T-helper 22 cell (primary cell): ENCODE measurements at regions not wholly inside any gene's neighbourhood (a gene's known extent, or its start where the extent isn't known, plus 50 kb on each side); places are given as distances from the start of the nearest gene placed in this dataset.

ENCODE experiments used
- DNase-seq: peaks from one replicate; pipeline ENCODE4 v3.0.0-alpha.2; 2020; ENCODE audit warnings: low read depth

DNA sequence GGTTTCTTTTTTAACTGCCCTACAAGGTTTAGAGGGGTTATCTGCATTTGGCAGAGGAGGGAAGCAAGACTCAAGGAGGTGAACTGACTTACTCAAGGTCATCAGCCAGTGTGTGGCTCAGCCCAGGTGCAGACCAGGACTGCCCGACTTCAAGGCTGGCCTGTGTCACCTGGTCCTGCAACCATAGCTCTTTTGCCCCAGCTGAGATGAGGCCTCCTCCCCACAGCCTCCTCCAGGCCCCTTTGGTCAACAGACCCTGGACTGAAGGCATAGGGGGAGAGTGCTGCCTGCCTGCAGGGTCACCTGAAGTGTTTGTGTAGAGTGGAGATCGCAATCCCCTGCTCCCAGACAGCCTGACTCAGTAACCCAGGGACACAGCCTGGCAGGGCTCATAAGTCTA, 168.5 kb upstream of the GLI2 start:
- DNase-seq, result no peak

DNA sequence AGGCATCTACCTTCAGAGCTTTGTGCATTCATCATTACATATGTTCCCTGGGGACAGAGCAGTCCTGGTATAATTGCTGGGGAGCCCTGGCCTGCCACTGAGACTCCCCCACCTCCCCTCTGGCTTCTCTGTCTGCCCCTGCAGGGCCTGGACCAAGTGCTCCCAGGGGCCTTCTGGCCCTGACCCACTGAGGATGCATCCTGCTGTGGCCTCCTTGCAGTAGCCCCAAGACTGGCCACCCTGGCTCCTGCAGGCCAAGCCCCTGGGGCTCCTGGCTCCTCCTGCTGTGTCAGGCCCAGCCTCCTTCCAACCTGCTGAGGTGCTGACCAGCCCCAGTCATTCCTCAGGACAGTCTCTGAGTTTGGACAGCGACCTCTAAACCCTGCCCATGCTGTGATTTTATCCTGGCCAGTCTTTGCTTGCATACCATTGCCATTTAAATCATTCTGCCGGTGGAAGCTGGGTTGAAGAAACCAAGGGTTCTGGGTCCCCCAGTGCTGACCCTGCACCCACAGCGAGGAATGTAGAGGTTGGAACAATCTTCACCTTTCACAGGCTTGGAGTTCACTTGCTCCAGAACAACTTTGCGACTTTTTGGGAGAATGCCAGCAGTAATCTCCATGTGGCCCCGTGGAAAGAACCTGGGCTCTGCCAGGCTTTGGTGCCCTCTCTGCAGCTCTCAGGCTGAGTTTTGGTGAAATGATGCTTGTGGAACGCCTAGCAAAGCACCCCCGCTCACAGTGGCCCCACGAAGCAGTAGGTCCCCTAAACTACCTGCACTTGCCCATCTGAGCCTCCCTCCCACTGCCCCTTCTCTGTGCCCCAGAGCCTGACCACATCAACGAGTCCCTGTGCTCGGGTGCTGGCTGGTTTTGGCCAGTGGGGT, 167.3 kb upstream of the GLI2 start:
- DNase-seq, result no peak

DNA sequence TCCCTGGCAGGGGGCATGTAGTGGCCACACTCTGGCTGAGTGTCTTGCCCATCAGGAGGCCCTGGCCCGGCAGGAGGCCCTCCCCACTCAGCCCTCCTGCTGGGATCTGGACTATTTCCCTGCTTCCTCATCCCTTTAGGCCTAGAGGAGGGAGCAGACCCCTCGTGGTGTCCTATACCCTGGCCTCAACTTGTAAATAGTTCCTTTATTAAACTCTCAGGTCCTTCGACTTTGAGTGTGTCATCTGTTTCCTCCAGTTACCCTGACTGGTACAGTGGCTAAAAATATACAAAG, 166.7 kb upstream of the GLI2 start:
- no peak for DNase-seq

DNA sequence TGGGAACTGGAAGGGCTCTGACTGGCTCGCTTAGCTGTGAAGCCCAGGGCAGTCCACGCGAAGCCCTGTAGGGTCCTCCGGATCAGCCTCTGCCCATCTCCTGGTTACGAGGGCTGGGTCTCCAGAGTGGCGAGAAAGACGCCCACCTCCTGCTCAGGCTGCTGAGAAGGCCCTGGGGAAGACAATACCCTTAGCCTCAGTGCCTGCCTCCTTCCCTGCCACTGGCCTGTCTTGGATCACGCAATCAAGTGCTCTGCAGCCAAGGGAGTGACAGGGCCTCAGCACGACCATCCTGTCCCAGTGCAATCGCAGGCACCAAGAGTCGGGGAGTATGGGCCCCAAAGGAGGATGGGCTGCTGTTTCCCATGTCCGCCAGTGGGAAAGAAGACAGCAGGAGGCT, 165.7 kb upstream of the GLI2 start:
- no peak for DNase-seq

DNA sequence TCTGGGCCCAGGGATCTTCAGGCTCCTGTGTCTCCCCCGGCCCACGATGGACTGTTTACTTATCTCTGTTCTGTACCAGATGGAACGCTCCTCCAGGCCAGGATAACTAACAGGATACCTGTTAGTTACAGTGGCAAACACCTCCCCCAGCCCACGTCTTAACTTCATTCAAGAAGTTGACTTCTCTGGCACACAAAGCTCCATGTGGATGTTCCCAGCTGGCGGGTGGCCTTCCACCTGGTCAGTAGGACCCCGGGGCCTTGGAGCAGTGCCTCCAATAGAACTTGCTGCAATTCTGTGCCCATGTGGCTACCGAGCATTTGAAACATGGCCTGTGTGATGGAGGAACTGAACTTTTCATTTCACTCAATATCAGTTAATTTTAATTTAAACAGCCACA, 165.1 kb upstream of the GLI2 start:
- DNase-seq, result no peak

DNA sequence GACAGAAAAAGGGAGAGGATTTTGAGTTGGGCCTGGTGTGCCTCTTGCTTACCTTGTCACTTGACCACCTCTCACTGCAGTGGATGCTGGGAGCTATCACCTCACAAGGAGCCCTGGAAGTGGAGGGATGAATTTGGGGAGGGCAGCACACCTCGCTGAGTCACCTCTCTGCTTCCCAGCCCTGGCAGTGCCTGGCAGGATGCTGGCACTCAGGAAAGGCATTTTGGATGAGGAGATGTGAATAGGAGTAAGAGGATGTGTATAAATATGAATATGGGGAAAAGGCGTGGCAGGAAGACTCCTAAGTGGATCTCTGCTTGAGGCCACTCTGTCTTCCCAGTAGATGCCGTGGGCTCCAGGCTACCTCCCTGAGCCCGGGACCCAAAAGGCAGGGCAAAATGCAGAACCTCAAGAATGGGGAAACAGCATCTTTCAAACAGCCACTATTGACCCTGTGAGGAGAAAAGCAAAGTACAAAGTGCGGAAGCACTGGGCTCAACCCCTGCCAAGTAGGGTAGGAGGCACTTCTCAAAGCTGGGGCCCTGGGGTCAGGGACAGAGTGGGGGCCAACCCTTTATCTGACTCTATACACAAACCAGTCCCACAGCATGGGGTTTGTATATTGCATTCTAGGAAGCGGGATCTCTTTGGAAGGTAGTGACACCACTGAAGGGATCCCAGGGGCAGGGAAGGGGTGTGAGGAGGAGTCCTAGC, 164.5 kb upstream of the GLI2 start:
- no peak for DNase-seq

DNA sequence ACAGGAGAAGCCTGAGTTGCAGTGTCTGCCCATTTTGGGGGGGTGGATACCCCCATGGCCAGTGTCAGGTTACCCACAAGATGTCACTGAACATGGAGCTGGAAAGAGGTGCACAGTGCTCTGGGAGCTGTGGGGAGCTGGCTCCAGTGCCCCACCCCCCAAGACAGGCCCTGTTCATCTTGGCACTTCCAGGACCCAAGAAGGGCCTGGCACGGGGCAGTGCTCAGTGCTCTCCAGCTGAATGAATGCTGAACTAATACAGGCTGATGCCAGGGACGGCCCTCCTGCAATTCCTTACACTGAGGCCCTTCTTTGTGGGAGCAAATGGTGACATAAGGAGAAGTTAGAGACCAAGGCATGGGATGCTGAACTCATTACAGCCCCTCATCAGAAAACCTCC, 163.4 kb upstream of the GLI2 start:
- DNase-seq, result no peak

DNA sequence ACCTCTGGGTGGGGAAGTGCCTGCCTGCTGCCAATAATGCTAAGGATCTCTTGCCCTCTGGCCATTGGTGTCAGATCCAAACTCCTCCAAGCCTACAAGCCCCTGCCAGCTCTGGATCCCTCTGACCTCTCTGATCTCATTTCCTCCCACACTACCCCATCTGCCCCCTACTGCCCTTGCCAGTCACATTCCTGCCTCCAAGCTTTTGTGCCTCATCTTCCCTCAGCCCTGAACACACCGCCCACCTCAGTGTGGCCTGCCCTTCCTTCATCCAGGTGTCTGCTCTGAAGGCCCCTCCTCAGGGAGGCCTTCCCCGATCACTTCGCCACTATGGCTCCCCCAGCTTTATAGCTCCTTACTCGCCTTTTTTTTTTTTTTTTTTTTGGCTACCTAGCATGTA, 161.0 kb upstream of the GLI2 start:
- DNase-seq, result no peak

DNA sequence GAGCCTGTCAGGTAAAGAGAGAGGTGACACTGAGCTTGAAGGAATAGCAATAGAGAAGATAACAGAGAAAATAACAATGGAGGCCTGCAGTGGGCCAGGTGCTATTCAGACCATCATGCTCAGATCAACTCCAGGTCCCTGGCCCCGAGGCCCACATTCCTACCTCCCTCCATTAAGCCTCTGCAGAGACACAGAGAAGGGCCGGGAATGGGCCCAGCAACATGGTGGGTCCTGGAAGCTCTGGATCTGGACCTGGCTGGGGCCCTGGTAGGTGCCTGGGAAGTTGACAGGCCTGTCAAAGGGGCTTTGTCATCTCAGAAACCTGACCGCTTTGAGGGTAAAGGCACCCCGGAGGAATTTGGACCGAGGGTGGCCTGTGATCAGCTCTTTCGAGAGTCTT, 159.7 kb upstream of the GLI2 start:
- no peak for DNase-seq

DNA sequence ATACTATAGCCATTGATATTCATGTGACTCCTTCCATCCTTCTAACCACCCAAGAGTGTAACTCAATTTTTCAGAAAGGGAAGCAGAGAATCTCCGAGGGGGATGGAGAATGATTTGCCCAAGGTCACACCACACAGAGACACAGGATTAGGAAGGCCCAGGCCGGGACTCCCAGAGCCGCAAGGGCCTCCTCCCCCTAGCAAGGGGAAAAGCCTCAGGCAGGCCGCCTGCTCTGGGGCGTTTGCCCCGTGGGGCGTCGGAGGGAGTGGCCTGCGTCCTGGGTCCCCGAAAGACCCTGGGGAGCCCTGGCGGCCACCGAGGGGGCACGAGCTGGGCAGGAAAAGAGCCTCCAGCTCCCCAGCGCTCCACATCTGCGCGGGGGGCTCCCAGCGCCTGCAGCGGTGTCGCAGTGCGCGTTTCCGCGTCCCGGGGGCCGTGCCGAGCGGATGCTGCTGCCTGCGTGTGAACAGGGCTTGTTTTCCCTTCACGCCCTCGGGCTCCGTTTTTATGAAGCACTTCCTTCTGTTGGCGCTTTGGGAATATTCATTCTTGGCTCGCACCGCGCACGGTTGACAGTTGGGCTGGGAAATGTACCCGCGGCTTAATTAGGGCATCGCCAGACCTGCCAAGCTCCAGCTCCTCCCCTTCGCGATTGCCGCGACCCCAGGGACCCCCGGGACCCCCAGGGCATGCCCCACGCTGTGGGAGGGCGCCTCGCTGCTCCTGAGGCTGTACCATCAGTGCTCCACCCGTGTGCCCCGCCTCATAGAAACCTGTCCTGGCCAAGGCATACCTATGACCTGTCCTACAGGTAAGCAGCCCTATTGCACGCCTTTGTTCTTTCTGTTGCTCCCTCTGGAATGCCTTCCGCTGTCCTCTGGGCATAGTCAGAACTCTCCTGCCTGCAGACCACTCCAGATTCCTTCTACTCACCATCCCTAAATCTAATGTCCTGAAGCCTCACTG, 158.9 kb upstream of the GLI2 start:
- DNase-seq, result no peak

DNA sequence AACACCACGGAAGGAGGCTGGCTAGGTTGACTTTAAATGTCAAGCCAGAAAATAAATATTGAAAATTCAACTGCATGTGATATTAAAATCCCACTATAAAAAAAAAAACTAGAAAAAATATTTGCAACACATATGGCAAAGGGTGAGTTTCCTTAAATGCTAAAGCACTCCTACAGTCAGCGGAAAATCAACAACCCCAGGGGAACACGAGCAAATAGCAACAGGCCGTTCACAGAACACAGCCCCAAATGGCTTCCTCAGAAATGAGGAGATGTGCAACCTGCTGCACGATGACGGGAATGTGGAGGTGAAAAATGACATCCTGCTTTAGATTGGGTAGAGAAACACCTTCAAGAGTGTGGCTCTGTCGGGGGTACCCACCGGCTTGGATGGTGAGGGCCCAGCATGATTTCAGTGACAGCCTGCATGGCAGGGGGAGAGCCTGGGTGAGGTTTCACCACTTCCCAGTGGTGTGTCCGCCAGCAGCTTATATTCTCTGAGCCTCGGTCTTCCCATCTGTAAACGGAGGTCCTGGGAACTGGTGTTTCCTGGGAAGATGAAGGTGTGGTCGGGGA, 157.9 kb upstream of the GLI2 start:
- DNase-seq, result no peak

DNA sequence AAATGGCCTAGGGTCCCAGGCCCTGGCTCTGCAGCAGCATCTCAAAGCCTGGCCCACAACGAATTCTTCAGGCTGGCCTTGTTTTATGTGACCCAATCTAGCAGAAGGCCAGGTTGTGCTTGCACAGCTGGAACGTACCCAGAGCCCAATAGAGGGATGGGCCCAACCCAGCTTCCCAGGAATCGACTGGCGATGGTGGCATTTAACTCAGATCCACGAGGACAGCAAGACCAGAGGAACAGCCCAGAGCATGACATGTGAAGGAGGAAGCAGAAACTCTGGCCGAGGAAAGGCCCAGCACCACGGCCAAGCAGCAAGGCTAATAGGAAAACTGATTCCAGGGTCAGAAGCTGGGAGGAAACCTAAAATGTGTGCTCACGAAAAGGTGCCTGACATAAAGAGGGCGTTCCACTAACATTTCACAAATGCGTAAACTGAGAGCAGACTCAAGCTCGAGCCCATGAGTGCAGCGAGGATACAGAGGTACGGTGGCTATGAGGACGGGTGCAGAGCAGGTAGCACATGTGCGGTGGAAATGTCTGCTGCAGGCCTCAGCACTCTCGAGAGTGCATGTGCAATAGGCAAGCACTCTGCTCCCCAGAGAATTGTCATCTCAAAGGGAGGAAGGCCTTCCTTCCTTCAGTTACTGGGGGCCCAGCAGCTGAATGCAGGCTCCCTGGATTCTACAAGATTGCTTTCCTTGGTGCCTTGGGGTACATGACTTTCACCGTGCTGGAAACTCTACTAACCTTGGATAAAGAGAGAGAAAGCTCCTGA, 156.9 kb upstream of the GLI2 start:
- no peak for DNase-seq

DNA sequence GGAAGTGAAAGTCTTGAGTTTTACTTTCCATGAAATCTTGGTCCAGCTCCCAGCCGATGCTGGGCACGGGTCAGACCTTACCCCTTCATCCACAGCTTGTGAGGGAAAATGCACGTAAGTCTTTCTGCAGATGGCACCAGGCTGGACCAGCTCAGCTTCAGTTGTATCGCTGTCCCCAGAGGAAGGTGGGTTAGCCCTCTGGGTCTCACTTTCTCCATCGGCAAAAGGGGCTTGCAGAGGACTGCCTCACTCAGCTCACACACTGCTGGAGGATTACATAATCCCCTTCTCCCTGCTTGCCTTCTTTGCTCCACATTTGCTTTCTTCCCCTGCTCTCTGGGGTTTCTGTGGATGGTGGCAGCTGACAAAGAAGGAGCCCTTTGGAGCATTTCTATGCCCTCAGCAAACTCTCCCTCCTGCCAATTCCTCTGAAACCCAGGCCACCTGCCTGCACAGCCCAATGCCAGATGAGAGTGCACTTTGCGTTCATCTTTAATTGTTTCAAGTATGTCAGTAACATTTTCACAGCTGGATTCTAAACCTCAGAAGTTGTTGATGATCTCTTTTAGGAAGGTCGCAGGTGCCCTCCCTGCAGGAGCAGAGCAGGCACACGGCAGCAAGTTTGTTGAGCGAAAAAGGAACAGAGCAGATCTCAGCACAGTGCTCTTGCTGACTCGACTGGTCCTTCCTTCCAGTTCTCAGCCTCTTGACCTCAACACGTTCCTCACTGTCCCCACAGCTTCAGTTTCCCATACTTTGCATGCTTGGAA, 155.6 kb upstream of the GLI2 start:
- DNase-seq, result no peak

DNA sequence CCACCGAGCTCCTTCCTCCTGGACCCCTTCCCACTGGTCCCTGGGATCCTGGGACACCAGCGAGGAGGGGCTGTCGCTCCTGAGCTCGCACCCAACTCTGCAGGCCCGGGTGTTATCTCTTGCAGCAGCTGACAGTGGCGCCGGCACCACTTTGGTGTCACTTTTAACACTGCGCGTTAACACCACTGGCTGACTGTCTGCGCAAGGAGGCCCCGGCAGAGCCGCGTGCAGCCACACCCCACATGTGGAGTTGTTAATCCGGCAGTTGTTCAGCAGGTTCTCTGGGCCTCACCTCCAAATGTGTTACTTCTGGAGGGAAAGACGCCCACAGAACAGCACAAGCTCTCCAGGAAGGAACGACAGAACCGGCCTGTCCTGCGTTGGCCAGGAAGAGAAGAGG, 155.0 kb upstream of the GLI2 start:
- DNase-seq, result no peak

DNA sequence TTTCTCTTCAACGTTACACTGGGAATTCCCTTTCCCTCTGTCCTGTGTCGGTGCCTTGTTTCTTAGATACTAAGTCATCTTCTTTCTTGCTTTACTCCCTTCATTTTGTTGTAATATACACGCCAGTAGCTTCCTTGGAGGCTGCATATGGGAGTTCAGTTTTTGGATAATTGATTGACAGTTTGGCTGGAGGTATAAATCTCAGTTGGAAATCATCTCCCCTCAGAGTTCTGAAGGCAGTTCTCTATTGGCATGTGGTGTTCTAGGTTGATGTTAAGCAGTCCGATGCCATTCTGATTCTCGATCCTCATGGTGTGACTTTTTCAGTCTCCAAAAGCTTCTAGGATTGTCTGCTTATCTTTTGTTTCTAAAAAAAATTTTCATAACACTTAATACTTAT, 152.5 kb upstream of the GLI2 start:
- no peak for DNase-seq

DNA sequence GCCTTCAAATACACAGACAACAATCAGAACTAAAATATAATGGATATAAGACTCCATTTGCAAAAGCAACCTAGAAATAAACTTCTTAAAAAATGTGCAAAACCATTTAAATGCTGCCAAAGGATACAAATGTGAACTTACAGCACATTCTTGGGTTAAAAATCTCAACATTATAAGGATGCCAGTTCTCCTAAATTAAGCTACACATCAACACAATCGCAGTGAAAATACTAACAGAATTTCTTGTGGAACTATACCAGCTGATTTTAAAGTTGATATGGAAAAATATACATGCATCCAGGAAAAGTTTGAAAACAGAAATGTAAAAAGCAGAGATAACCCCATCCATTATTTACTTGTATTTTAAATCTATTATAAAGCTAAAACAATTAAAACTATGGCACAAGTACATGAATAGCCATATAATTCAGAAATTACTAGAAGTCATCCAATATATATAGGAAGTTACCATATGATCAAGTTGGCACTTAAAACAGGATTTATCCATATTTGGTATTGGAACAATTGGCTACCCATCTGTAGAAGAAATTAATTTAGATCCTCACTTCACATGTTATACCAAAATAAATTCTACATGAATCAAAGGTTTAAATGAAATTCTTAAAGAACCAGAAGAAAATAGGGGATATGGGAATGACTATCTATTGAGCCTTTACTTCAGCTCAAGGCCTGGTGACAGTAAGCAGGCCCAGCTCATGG, 151.7 kb upstream of the GLI2 start:
- DNase-seq, result no peak

DNA sequence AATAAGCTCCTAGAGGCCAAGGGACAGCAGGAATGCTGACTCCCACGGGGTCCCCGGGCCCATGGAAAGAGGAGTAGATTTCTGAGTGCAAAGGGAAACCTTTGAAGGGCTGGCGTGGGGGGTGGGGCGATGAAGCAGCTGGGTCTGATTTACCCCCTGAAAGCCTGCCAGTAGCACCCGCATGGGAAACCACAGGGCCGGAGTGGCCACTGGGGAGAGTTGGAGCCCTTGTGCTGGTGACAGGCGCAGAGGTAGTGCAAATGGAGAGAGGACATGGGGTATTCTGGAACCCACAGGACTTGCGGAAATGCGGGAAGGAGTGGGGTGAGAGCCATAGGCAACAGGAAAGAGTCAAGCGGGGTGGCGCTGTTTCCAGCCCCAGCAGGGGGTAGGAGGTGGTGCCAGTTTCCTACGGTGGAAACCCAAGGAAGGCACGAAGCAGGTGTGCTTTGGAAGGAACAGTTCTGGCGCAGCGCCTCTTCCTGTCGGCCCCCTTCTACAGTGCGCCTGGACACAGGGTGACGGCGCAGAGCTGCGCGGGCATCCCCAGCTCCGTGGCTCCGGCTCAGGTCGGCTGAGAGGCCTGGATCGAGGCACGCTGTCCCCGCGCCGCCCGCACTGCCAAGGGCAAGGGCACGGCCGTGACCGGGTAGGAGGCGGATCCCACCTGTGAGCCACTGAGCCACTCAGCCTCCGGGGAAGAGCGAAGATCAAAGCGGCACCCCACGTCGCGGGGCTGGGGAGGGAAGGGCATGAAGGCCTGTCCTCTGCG, 149.0 kb upstream of the GLI2 start:
- DNase-seq, result no peak

DNA sequence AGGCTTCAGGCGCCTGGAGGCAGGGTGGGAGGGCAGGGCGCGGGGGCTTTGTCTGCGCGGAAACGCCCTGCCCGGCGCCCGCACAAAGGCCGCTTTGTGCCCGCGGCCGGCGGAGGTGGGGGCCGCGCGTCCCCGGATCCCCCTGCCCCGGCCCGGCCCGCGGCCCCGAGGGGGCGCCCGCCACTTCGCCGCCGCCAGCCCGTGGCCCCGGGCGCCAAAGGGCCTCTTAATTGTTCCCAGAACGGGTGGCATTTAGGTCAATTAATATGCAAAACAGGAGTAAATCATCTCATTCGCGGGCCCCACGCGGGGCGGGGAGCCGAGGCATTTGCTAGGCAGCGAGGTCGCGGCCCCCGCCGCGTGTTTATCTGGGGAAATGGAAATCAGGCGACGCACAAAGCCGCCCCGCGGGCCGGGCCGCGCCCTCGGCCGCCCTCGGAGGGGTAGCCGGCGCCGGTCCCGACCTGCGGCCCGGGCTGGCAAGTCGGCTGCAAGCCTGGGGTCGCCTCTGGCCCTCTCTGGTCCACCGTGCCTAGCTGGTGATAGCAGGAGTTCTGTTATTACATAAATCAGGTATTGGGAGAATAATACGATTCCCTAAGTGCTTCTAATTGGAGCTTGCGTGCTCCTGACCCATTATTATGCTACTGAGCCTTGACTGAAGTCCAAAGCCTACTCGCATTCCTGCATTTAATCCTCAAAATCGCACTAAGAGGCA, 148.2 kb upstream of the GLI2 start:
- DNase-seq, result no peak

DNA sequence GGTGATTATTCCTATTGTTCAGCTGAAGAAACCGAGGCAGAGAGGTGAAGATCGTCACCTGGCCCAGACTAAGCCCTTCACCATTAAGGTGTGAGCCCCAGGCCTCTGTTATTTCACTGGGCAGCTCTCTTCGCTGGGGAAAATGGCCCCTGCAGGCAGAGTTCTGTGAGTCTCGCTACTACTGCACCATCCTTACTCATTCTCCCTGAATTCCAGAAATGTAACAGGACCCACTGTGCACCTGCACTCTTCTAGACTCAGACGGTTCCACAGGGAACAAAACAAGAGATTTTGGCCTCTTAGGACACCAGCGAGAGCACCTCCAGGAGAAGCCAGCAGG, 147.7 kb upstream of the GLI2 start:
- DNase-seq, result no peak
